ENCODE measurements at regions not wholly inside any gene's neighbourhood (a gene's known extent, or its start where the extent isn't known, plus 50 kb on each side); places are given as distances from the start of the nearest gene placed in this dataset.

DNA sequence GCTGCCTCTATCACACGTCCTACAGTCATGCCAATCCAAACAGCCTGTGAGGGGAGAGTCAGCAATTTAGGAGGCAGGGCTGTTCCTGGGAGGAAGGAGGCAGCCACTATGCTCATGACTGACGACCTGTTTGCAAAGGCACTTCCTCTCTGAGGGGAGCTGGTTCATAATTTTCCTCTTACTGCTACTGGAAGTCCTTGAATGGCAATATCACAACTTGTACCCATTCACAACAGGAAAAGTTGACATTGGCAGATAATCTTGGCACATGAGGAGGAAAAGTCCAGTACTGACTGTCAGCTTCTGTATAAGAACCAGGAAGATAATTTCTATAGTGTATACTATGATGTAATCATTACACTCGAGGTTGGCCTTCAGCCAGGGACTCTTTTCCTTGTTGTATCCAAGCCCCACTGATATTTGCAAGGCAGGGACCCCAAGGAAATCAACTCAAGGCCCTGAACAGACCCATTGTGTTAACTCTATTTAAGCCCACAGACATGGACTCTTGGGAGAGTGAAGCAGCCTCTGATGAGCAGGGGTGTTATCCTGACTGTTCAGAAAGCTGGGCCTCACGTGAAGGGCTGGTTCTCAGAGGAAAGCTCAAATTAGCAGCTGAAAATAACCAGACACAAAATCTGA lies 267.3 kb upstream of the ADAMTS9 start:
- no peak overlapping the region for H3K4me3 Mint-ChIP-seq
- H3K27me3 Mint-ChIP-seq (ENCODE audit: insufficient read depth, low read depth, poor library complexity), result peaks cover 1% of the 10 kb centered on the region
- no peaks in the 10 kb centered on the region; the same call in 1 of the 2 replicates for H3K9me2 ChIP-seq (ENCODE audit: insufficient read depth)
- DNase-seq (ENCODE audit: low spot score) (no peak), ATAC-seq (no peak)
- no peaks in the 10 kb centered on the region for H3K36me3 Mint-ChIP-seq (ENCODE audit: low read depth)
- H3K36me3 ChIP-seq (ENCODE audit: insufficient read depth), result no peaks in the 10 kb centered on the region
- TF ChIP-seq, protein P1, sequence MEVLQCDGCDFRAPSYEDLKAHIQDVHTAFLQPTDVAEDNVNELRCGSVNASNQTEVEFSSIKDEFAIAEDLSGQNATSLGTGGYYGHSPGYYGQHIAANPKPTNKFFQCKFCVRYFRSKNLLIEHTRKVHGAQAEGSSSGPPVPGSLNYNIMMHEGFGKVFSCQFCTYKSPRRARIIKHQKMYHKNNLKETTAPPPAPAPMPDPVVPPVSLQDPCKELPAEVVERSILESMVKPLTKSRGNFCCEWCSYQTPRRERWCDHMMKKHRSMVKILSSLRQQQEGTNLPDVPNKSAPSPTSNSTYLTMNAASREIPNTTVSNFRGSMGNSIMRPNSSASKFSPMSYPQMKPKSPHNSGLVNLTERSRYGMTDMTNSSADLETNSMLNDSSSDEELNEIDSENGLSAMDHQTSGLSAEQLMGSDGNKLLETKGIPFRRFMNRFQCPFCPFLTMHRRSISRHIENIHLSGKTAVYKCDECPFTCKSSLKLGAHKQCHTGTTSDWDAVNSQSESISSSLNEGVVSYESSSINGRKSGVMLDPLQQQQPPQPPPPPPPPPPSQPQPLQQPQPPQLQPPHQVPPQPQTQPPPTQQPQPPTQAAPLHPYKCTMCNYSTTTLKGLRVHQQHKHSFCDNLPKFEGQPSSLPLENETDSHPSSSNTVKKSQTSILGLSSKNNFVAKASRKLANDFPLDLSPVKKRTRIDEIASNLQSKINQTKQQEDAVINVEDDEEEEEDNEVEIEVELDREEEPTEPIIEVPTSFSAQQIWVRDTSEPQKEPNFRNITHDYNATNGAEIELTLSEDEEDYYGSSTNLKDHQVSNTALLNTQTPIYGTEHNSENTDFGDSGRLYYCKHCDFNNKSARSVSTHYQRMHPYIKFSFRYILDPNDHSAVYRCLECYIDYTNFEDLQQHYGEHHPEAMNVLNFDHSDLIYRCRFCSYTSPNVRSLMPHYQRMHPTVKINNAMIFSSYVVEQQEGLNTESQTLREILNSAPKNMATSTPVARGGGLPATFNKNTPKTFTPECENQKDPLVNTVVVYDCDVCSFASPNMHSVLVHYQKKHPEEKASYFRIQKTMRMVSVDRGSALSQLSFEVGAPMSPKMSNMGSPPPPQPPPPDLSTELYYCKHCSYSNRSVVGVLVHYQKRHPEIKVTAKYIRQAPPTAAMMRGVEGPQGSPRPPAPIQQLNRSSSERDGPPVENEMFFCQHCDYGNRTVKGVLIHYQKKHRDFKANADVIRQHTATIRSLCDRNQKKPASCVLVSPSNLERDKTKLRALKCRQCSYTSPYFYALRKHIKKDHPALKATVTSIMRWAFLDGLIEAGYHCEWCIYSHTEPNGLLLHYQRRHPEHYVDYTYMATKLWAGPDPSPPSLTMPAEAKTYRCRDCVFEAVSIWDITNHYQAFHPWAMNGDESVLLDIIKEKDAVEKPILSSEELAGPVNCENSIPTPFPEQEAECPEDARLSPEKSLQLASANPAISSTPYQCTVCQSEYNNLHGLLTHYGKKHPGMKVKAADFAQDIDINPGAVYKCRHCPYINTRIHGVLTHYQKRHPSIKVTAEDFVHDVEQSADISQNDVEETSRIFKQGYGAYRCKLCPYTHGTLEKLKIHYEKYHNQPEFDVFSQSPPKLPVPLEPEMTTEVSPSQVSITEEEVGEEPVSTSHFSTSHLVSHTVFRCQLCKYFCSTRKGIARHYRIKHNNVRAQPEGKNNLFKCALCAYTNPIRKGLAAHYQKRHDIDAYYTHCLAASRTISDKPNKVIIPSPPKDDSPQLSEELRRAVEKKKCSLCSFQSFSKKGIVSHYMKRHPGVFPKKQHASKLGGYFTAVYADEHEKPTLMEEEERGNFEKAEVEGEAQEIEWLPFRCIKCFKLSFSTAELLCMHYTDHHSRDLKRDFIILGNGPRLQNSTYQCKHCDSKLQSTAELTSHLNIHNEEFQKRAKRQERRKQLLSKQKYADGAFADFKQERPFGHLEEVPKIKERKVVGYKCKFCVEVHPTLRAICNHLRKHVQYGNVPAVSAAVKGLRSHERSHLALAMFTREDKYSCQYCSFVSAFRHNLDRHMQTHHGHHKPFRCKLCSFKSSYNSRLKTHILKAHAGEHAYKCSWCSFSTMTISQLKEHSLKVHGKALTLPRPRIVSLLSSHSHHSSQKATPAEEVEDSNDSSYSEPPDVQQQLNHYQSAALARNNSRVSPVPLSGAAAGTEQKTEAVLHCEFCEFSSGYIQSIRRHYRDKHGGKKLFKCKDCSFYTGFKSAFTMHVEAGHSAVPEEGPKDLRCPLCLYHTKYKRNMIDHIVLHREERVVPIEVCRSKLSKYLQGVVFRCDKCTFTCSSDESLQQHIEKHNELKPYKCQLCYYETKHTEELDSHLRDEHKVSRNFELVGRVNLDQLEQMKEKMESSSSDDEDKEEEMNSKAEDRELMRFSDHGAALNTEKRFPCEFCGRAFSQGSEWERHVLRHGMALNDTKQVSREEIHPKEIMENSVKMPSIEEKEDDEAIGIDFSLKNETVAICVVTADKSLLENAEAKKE (CRISPR knock-in tag; IDR thresholded peaks at IDR 0.05), result no peak
- no peak for TF ChIP-seq STAT1 (IDR thresholded peaks at IDR 0.05; ENCODE audit: unreplicated experiment)
- TF ChIP-seq, protein P2, sequence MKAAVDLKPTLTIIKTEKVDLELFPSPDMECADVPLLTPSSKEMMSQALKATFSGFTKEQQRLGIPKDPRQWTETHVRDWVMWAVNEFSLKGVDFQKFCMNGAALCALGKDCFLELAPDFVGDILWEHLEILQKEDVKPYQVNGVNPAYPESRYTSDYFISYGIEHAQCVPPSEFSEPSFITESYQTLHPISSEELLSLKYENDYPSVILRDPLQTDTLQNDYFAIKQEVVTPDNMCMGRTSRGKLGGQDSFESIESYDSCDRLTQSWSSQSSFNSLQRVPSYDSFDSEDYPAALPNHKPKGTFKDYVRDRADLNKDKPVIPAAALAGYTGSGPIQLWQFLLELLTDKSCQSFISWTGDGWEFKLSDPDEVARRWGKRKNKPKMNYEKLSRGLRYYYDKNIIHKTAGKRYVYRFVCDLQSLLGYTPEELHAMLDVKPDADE (IDR thresholded peaks at IDR 0.05), result no peak
- TF ChIP-seq NANOG (IDR thresholded peaks at IDR 0.05; ENCODE audit: borderline replicate concordance), result no peak
- no peak for TF ChIP-seq EZH2 (IDR thresholded peaks at IDR 0.05; ENCODE audit: low read depth, unreplicated experiment)
- no peak for TF ChIP-seq CREB1 (CRISPR knock-in tag; IDR thresholded peaks at IDR 0.05; ENCODE audit: low read depth)
- TF ChIP-seq ZNF114 (CRISPR knock-in tag; IDR thresholded peaks at IDR 0.05), result no peak
- TF ChIP-seq, protein P3, sequence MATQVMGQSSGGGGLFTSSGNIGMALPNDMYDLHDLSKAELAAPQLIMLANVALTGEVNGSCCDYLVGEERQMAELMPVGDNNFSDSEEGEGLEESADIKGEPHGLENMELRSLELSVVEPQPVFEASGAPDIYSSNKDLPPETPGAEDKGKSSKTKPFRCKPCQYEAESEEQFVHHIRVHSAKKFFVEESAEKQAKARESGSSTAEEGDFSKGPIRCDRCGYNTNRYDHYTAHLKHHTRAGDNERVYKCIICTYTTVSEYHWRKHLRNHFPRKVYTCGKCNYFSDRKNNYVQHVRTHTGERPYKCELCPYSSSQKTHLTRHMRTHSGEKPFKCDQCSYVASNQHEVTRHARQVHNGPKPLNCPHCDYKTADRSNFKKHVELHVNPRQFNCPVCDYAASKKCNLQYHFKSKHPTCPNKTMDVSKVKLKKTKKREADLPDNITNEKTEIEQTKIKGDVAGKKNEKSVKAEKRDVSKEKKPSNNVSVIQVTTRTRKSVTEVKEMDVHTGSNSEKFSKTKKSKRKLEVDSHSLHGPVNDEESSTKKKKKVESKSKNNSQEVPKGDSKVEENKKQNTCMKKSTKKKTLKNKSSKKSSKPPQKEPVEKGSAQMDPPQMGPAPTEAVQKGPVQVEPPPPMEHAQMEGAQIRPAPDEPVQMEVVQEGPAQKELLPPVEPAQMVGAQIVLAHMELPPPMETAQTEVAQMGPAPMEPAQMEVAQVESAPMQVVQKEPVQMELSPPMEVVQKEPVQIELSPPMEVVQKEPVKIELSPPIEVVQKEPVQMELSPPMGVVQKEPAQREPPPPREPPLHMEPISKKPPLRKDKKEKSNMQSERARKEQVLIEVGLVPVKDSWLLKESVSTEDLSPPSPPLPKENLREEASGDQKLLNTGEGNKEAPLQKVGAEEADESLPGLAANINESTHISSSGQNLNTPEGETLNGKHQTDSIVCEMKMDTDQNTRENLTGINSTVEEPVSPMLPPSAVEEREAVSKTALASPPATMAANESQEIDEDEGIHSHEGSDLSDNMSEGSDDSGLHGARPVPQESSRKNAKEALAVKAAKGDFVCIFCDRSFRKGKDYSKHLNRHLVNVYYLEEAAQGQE (IDR thresholded peaks at IDR 0.05; ENCODE audit: unreplicated experiment), result no peak
- TF ChIP-seq EZH2phosphoT487 (IDR thresholded peaks at IDR 0.05; ENCODE audit: unreplicated experiment), result no peak
- TF ChIP-seq POLR2AphosphoS5 (IDR thresholded peaks at IDR 0.05; ENCODE audit: low read depth), result no peak
- peaks cover 10% of the 10 kb centered on the region; the same call in 2 of the 3 replicates for H3K4me1 Mint-ChIP-seq
- no peaks in the 10 kb centered on the region for H3K79me2 ChIP-seq (replicated peaks; ENCODE audit: insufficient read depth)
- peak overlapping the region; percentile 64 for H2AFZ ChIP-seq
- H3K4me2 ChIP-seq, result no peak overlapping the region
- H3K4me3 ChIP-seq, result no peak overlapping the region
- H3K4me1 ChIP-seq (ENCODE audit: insufficient read depth), result no peaks in the 10 kb centered on the region
- no peak overlapping the region for H3K27ac ChIP-seq (ENCODE audit: low read depth)
- H3K27ac Mint-ChIP-seq, result no peak overlapping the region
- no peaks in the 10 kb centered on the region for H4K20me1 ChIP-seq (replicated peaks; ENCODE audit: insufficient read depth)
- no peaks in the 10 kb centered on the region for H3K9me3 Mint-ChIP-seq
- no peaks in the 10 kb centered on the region for H3F3A ChIP-seq (replicated peaks; ENCODE audit: low read depth)
- H3K27me3 ChIP-seq (ENCODE audit: insufficient read depth), result no peaks in the 10 kb centered on the region
